H1 (cell line): ENCODE measurements at regions not wholly inside any gene's neighbourhood (a gene's known extent, or its start where the extent isn't known, plus 50 kb on each side); places are given as distances from the start of the nearest gene placed in this dataset.

ENCODE experiments used
- CTCF ChIA-PET: fragments of 300-600 bp; sonication (Branson Sonifier 250); formaldehyde crosslinking; loops from one replicate; lab custom pipeline; 2021; ENCODE audit not compliant: partially characterized antibody; lab: Charles Lee
- POLR2A ChIA-PET: fragments of 300-600 bp; sonication (Branson Sonifier 250); formaldehyde crosslinking; loops from one replicate; lab custom pipeline; 2021; ENCODE audit warnings: inconsistent platforms; ENCODE audit not compliant: partially characterized antibody; lab: Charles Lee
- DNase-seq, 2 experiments: peaks; one replicate each; pipeline versions ENCODE4 v3.0.0 to v3.0.0-alpha.2; 2010 to 2022; ENCODE audit warnings: low spot score in 2 of 2, low read depth in 1 of 2, mixed read lengths in 1 of 2
- FAIRE-seq: peaks from 2 replicates; lab custom pipeline; 2011; peaks lifted over from hg19 to GRCh38; lab: Jason Lieb, UNC
- H2AFZ ChIP-seq: 2 replicates; pipeline ENCODE4 v1.8.1; 2012; ENCODE audit warnings: low read length, inconsistent platforms
- H2AK5ac ChIP-seq: 2 replicates; pipeline ENCODE4 v1.6.1; 2013; ENCODE audit warnings: low read depth, low read length
- H2BK120ac ChIP-seq: replicated peaks from 2 replicates; pipeline ENCODE3; 2013; ENCODE audit warnings: low read depth, low read length, inconsistent platforms
- H2BK12ac ChIP-seq: 2 replicates; pipeline ENCODE4 v1.6.1; 2013; ENCODE audit warnings: low read depth, low read length
- H2BK15ac ChIP-seq: 2 replicates; pipeline ENCODE4 v1.6.1; 2013; ENCODE audit warnings: low read length
- H2BK20ac ChIP-seq: 2 replicates; pipeline ENCODE4 v1.6.1; 2013; ENCODE audit warnings: low read length
- H2BK5ac ChIP-seq: 2 replicates; pipeline ENCODE4 v1.6.1; 2013; ENCODE audit warnings: low read depth, low read length
- H3K14ac ChIP-seq: 2 replicates; pipeline ENCODE4 v1.6.1; 2013; ENCODE audit warnings: inconsistent platforms; ENCODE audit not compliant: insufficient read length
- H3K18ac ChIP-seq: 2 replicates; pipeline ENCODE4 v1.6.1; 2013; ENCODE audit warnings: low read length; ENCODE audit errors: extremely low read depth
- H3K23ac ChIP-seq: 2 replicates; pipeline ENCODE4 v1.6.1; 2013; ENCODE audit warnings: inconsistent platforms; ENCODE audit not compliant: insufficient read length
- H3K23me2 ChIP-seq: 2 replicates; pipeline ENCODE4 v1.6.1; 2013; ENCODE audit warnings: low read depth, low read length
- H3K27ac ChIP-seq: 2 replicates; pipeline ENCODE4 v1.6.1; 2011; ENCODE audit warnings: low read depth, low read length, inconsistent platforms
- H3K27me3 ChIP-seq, 4 experiments: replicated peaks in 1 of 4; 1 replicate in 1 of 4; 2 replicates in 3 of 4; pipeline versions ENCODE4 v1.6.1 to v1.8.1; 2011 to 2013; ENCODE audit warnings: low read length in 3 of 4, mild to moderate bottlenecking in 3 of 4, inconsistent platforms in 2 of 4, mixed read lengths in 2 of 4, moderate library complexity in 1 of 4; ENCODE audit not compliant: control insufficient read depth in 3 of 4, insufficient read depth in 3 of 4; ENCODE audit errors: extremely low read depth in 1 of 4
- H3K36me3 ChIP-seq, 4 experiments: 2 replicates each; pipeline versions ENCODE4 v1.6.1 to v1.8.1; 2011 to 2013; ENCODE audit warnings: mild to moderate bottlenecking in 4 of 4, low read length in 3 of 4, moderate library complexity in 2 of 4, control low read depth in 1 of 4, inconsistent platforms in 1 of 4; ENCODE audit not compliant: insufficient read depth in 4 of 4, control insufficient read depth in 2 of 4
- H3K4ac ChIP-seq: replicated peaks from 2 replicates; pipeline ENCODE3; 2013; ENCODE audit warnings: low read length, low read depth, mixed read lengths, inconsistent platforms; ENCODE audit not compliant: insufficient read length
- H3K4me1 ChIP-seq, 4 experiments: replicated peaks in 1 of 4; 1 replicate in 1 of 4; 2 replicates in 3 of 4; pipeline versions ENCODE4 v1.6.1 to v1.8.1; 2011 to 2013; ENCODE audit warnings: low read length in 3 of 4, inconsistent platforms in 2 of 4, mixed read lengths in 1 of 4; ENCODE audit not compliant: insufficient read depth in 4 of 4, control insufficient read depth in 3 of 4
- H3K4me2 ChIP-seq, 2 experiments: 2 replicates each; pipeline versions ENCODE4 v1.6.1 to v1.8.1; 2011 to 2013; ENCODE audit warnings: low read depth in 2 of 2, low read length in 2 of 2, control low read depth in 1 of 2, inconsistent platforms in 1 of 2, mild to moderate bottlenecking in 1 of 2; ENCODE audit not compliant: insufficient read depth in 1 of 2
- H3K4me3 ChIP-seq, 4 experiments: fragments of 200-600, 300-600 bp in 1 of 4; sonication (generic), shearing (Covaris generic), sonication (Bioruptor Twin) in 1 of 4; 2 replicates each; pipeline versions ENCODE4 v1.5.1 to v1.8.1; 2011 to 2016; ENCODE audit warnings: low read length in 4 of 4, low read depth in 3 of 4, control low read depth in 2 of 4, inconsistent platforms in 2 of 4, mild to moderate bottlenecking in 2 of 4, mixed read lengths in 1 of 4, moderate library complexity in 1 of 4; ENCODE audit not compliant: insufficient read depth in 2 of 4; ENCODE audit errors: extremely low read depth in 1 of 4
- H3K56ac ChIP-seq: replicated peaks from 2 replicates; pipeline ENCODE3; 2013; ENCODE audit warnings: low read depth, mild to moderate bottlenecking, mixed read lengths, low read length, inconsistent platforms; ENCODE audit not compliant: insufficient read length
- H3K79me1 ChIP-seq: 2 replicates; pipeline ENCODE4 v1.6.1; 2013; ENCODE audit warnings: low read depth, low read length, control low read depth
- H3K79me2 ChIP-seq, 2 experiments: 2 replicates each; pipeline versions ENCODE4 v1.6.1 to v1.8.1; 2012 to 2013; ENCODE audit warnings: low read length in 2 of 2, mild to moderate bottlenecking in 2 of 2, inconsistent platforms in 1 of 2; ENCODE audit not compliant: insufficient read depth in 2 of 2, control insufficient read depth in 1 of 2
- H3K9ac ChIP-seq, 4 experiments: replicated peaks in 1 of 4; 1 replicate in 1 of 4; 2 replicates in 3 of 4; pipeline versions ENCODE4 v1.6.1 to v1.8.1; 2011 to 2013; ENCODE audit warnings: low read depth in 3 of 4, low read length in 3 of 4, control low read depth in 2 of 4, mild to moderate bottlenecking in 2 of 4, moderate library complexity in 2 of 4, inconsistent platforms in 1 of 4; ENCODE audit errors: extremely low read depth in 1 of 4
- H3K9me3 ChIP-seq, 2 experiments: 2 replicates each; pipeline versions ENCODE4 v1.6.1 to v1.8.1; 2012 to 2013; ENCODE audit warnings: mild to moderate bottlenecking in 2 of 2, moderate library complexity in 2 of 2, control low read depth in 1 of 2, inconsistent platforms in 1 of 2, low read depth in 1 of 2, low read length in 1 of 2, mixed read lengths in 1 of 2; ENCODE audit not compliant: insufficient read depth in 2 of 2
- H4K20me1 ChIP-seq, 2 experiments: replicated peaks in 1 of 2; 2 replicates each; pipeline versions ENCODE3 to v1.8.1; 2011 to 2013; ENCODE audit warnings: inconsistent platforms in 2 of 2, low read length in 2 of 2, mild to moderate bottlenecking in 1 of 2; ENCODE audit not compliant: insufficient read depth in 2 of 2, control insufficient read depth in 1 of 2
- H4K5ac ChIP-seq: 2 replicates; pipeline ENCODE4 v1.6.1; 2013; ENCODE audit warnings: low read length, low read depth, mixed read lengths, inconsistent platforms; ENCODE audit not compliant: insufficient read length
- H4K8ac ChIP-seq: 2 replicates; pipeline ENCODE4 v1.8.0; 2013; ENCODE audit warnings: mild to moderate bottlenecking, moderate library complexity, low read length, inconsistent platforms; ENCODE audit not compliant: insufficient read depth; ENCODE audit errors: extremely low read depth
- H4K91ac ChIP-seq: replicated peaks from 2 replicates; pipeline ENCODE3; 2013; ENCODE audit warnings: low read length, mixed read lengths, inconsistent platforms; ENCODE audit not compliant: insufficient read length
- BRCA1 ChIP-seq: IDR thresholded peaks from 2 replicates; pipeline ENCODE4 v1.6.1; 2012; ENCODE audit warnings: low read depth, low read length, improper control_type of control experiment
- CREB1 ChIP-seq: IDR thresholded peaks from 2 replicates; pipeline ENCODE4 v1.6.1; 2012; ENCODE audit warnings: inconsistent platforms
- EGR1 ChIP-seq: IDR thresholded peaks from 2 replicates; pipeline ENCODE4 v1.6.1; 2011; ENCODE audit warnings: low read depth, low read length, borderline replicate concordance
- GTF2F1 ChIP-seq: IDR thresholded peaks from 2 replicates; pipeline ENCODE4 v1.6.1; 2012; ENCODE audit warnings: low read depth, low read length, improper control_type of control experiment, borderline replicate concordance
- JUN ChIP-seq: IDR thresholded peaks from 2 replicates; pipeline ENCODE4 v1.6.1; 2011; ENCODE audit warnings: low read depth, mild to moderate bottlenecking, improper control_type of control experiment, low read length
- KDM1A ChIP-seq: fragments of 200-600, 300-600 bp; sonication (generic); IDR thresholded peaks from 2 replicates; pipeline ENCODE4 v1.7.1; 2016; ENCODE audit warnings: mild to moderate bottlenecking, low read length, borderline replicate concordance
- NANOG ChIP-seq: IDR thresholded peaks from 2 replicates; pipeline ENCODE4 v1.6.1; 2011; ENCODE audit warnings: low read length, low read depth, mild to moderate bottlenecking, inconsistent platforms; ENCODE audit not compliant: insufficient read depth, poor library complexity, severe bottlenecking
- PHF8 ChIP-seq: fragments of 200-600 bp; sonication (generic); conservative IDR thresholded peaks from 2 replicates; pipeline ENCODE4 v1.7.1; 2012; ENCODE audit warnings: low read depth, mild to moderate bottlenecking, inconsistent platforms, low read length, moderate library complexity
- POLR2A ChIP-seq, 2 experiments: IDR thresholded peaks; 1 replicate in 1 of 2; 2 replicates in 1 of 2; pipeline ENCODE4 v1.6.1; 2011; ENCODE audit warnings: low read depth in 2 of 2, low read length in 2 of 2, mild to moderate bottlenecking in 2 of 2; ENCODE audit errors: control extremely low read depth in 1 of 2
- RAD21 ChIP-seq, 2 experiments: IDR thresholded peaks in 1 of 2; conservative IDR thresholded peaks in 1 of 2; 2 replicates each; pipeline ENCODE4 v1.6.1; 2011; ENCODE audit warnings: low read depth in 2 of 2, low read length in 2 of 2, improper control_type of control experiment in 1 of 2, inconsistent platforms in 1 of 2, mild to moderate bottlenecking in 1 of 2, moderate library complexity in 1 of 2
- RBBP5 ChIP-seq: IDR thresholded peaks from 2 replicates; pipeline ENCODE4 v1.7.1; 2012; ENCODE audit warnings: low read depth, mild to moderate bottlenecking, inconsistent platforms, low read length, moderate library complexity, borderline replicate concordance
- RFX5 ChIP-seq: IDR thresholded peaks from 2 replicates; pipeline ENCODE4 v1.6.1; 2011; ENCODE audit warnings: low read depth, low read length, improper control_type of control experiment, borderline replicate concordance
- SP4 ChIP-seq: IDR thresholded peaks from 2 replicates; pipeline ENCODE4 v1.6.1; 2012; ENCODE audit warnings: low read length, inconsistent platforms
- ZNF274 ChIP-seq: IDR thresholded peaks from 2 replicates; pipeline ENCODE4 v1.7.0; 2012; ENCODE audit warnings: low read length, borderline replicate concordance; ENCODE audit errors: extremely low read depth
- WGBS, 2 experiments: shearing (Covaris generic) in 1 of 2; methylation state at CpG; one replicate each; pipeline versions ENCODE4 v1.1.6 to v1.1.7; 2013 to 2015; ENCODE audit warnings: low lambda C conversion rate in 2 of 2, mixed read lengths in 2 of 2, inconsistent platforms in 1 of 2, low coverage in 1 of 2, missing lambda C conversion rate in 1 of 2; ENCODE audit not compliant: insufficient replicate concordance in 2 of 2, insufficient coverage in 1 of 2, insufficient read length in 1 of 2; ENCODE audit errors: extremely low coverage in 1 of 2, missing lambda C conversion rate in 1 of 2; 5-methylcytosine and 5-hydroxymethylcytosine counted together

DNA sequence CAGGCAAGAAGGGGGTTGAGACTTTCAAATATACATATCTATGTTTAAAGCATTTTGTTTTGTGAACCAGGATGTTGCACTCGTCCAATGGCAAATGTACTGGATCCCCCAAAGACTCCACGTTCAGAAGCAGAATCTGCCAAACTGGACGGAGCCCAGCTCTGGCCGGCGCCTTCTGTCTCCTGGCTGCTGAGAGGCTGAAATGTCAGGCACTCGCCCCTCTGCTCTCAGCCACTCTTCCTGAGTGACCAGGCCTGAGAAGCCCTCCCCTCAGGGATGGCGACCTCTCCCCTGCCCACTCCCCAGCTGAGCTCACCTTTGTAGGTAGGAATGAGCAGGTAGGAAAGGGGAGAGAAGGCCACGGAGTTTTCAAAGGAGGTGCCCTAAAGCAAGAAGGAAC, 187.5 kb upstream of the FOXF1 start:
- H3K4me3 ChIP-seq = no peak overlapping the region
- H4K5ac ChIP-seq = no peak overlapping the region
- ChIA-PET POLR2A (no interaction called here), CTCF (interaction anchor here (0.6 to 1.3 kb wide), 4 partner anchors 18 to 252 kb away, joined by 3 to 6 read pairs (median 4); no protein-coding TSS in a partner anchor)
- H4K8ac ChIP-seq = no peak overlapping the region
- WGBS, 2 experiments = 79% methylated on average over 8 of the region's 8 CpGs; no CpG with 5 or more reads in 1 of the 2 experiments
- no peak overlapping the region for H2AFZ ChIP-seq
- no peaks in the 10 kb centered on the region for H3K79me1 ChIP-seq
- no peaks in the 10 kb centered on the region for H3K4me1 ChIP-seq
- no peak overlapping the region for H3K18ac ChIP-seq
- no peaks in the 10 kb centered on the region for H3K36me3 ChIP-seq
- H2BK20ac ChIP-seq = no peak overlapping the region
- H4K91ac ChIP-seq = no peak overlapping the region
- H3K27ac ChIP-seq = no peak overlapping the region
- H2BK5ac ChIP-seq = no peak overlapping the region; the same call in 1 of the 2 replicates
- no peak overlapping the region for H2BK120ac ChIP-seq
- TF ChIP-seq POLR2A (IDR thresholded peaks at IDR 0.05; ENCODE audit: control extremely low read depth in 1 of 2, low read depth in 2 of 2, low read length in 2 of 2) = no peak
- TF ChIP-seq SP4 = no peak
- TF ChIP-seq JUN = no peak
- TF ChIP-seq RBBP5 = no peak
- TF ChIP-seq ZNF274 = no peak
- no peak for TF ChIP-seq GTF2F1
- no peak for TF ChIP-seq CREB1
- no peak for TF ChIP-seq RFX5
- no peak for TF ChIP-seq EGR1
- TF ChIP-seq PHF8 = no peak
- no peak for TF ChIP-seq RAD21 (IDR thresholded peaks at IDR 0.05 in 1 of 2, conservative IDR thresholded peaks at IDR 0.05 in 1 of 2; ENCODE audit: low read depth in 2 of 2, low read length in 2 of 2)
- no peak for TF ChIP-seq NANOG
- TF ChIP-seq BRCA1 = no peak
- no peak for TF ChIP-seq KDM1A
- no peak overlapping the region for H3K14ac ChIP-seq
- no peak overlapping the region for H3K23ac ChIP-seq
- no peak overlapping the region for H3K4me2 ChIP-seq
- H2BK12ac ChIP-seq = no peak overlapping the region; the same call in 1 of the 2 replicates
- DNase-seq (no peak), FAIRE-seq (no peak)
- no peak overlapping the region for H2AK5ac ChIP-seq
- no peak overlapping the region for H3K9ac ChIP-seq
- no peak overlapping the region for H3K56ac ChIP-seq
- H3K4ac ChIP-seq = no peak overlapping the region
- peaks cover 0 to 3% of the 10 kb centered on the region in 2 experiments for H4K20me1 ChIP-seq
- no peaks in the 10 kb centered on the region for H3K23me2 ChIP-seq
- peaks cover 5 to 6% of the 10 kb centered on the region in 2 experiments; a peak in 3 of 4 replicates for H3K9me3 ChIP-seq
- no peaks in the 10 kb centered on the region for H3K79me2 ChIP-seq
- H3K27me3 ChIP-seq = no peaks in the 10 kb centered on the region; a peak in 1 of 7 replicates
- H2BK15ac ChIP-seq = no peak overlapping the region
